ENCODE measurements at regions not wholly inside any gene's neighbourhood (a gene's known extent, or its start where the extent isn't known, plus 50 kb on each side); places are given as distances from the start of the nearest gene placed in this dataset.
"Not testable (repeated sequence)": the region's sequence is repeated elsewhere in the genome, so short reads cannot be mapped to it uniquely, and the experiment has no call there.

- DNase-seq = no peak
These were observed 260.8 kb upstream of the AMIGO2 start for GRCh38 chr12:47340411-47341015.

- DNase-seq = no peak
These were observed 257.8 kb upstream of the AMIGO2 start for GRCh38 chr12:47337581-47337980.

GRCh38 chr12:47333271-47333858, 253.6 kb upstream of the AMIGO2 start:
- not testable (repeated sequence) for DNase-seq

GRCh38 chr12:47328831-47329545, 249.2 kb upstream of the AMIGO2 start:
- DNase-seq = no peak

GRCh38 chr12:47326190-47326589, 246.4 kb upstream of the AMIGO2 start:
- no peak for DNase-seq

- DNase-seq = no peak
These were observed 244.0 kb upstream of the AMIGO2 start for GRCh38 chr12:47323802-47324201.

GRCh38 chr12:47321436-47321835, 241.7 kb upstream of the AMIGO2 start:
- no peak for DNase-seq

- no peak for DNase-seq
These were observed 240.0 kb upstream of the AMIGO2 start for GRCh38 chr12:47319746-47320145.

- DNase-seq = no peak
These were observed 239.2 kb upstream of the AMIGO2 start for GRCh38 chr12:47318963-47319362.

GRCh38 chr12:47317175-47317915, 237.6 kb upstream of the AMIGO2 start:
- DNase-seq = no peak

GRCh38 chr12:47316609-47317049, 236.9 kb upstream of the AMIGO2 start:
- no peak for DNase-seq

- no peak for DNase-seq
These were observed 235.2 kb upstream of the AMIGO2 start for GRCh38 chr12:47314996-47315395.

- no peak for DNase-seq
These were observed 233.2 kb upstream of the AMIGO2 start for GRCh38 chr12:47312808-47313426.

GRCh38 chr12:47312147-47312546, 232.4 kb upstream of the AMIGO2 start:
- DNase-seq = no peak

GRCh38 chr12:47311568-47311967, 231.8 kb upstream of the AMIGO2 start:
- no peak for DNase-seq

- DNase-seq = no peak
These were observed 231.3 kb upstream of the AMIGO2 start for GRCh38 chr12:47311010-47311409.

- no peak for DNase-seq
These were observed 228.9 kb upstream of the AMIGO2 start for GRCh38 chr12:47308672-47309071.

- no peak for DNase-seq
These were observed 228.1 kb upstream of the AMIGO2 start for GRCh38 chr12:47307680-47308399.

GRCh38 chr12:47306773-47307679, 227.3 kb upstream of the AMIGO2 start:
- DNase-seq = not testable (repeated sequence)

GRCh38 chr12:47306130-47306529, 226.4 kb upstream of the AMIGO2 start:
- no peak for DNase-seq

GRCh38 chr12:47305464-47305863, 225.7 kb upstream of the AMIGO2 start:
- DNase-seq = no peak

Measured in left hindlimb (tissue), 1 donor.